Omental fat pad (tissue), 3 donors: ENCODE measurements at regions not wholly inside any gene's neighbourhood (a gene's known extent, or its start where the extent isn't known, plus 50 kb on each side); places are given as distances from the start of the nearest gene placed in this dataset.

Source experiments
- ATAC-seq: fragments of 150-250 bp; one replicate; pipeline ENCODE4 v1.9.1; 2016; ENCODE audit warnings: mild to moderate bottlenecking, moderate library complexity; ENCODE audit not compliant: low FRiP score
- DNase-seq: peaks from one replicate; pipeline ENCODE4 v3.0.0-alpha.2; 2019; ENCODE audit warnings: low spot score
- CTCF ChIP-seq, 3 donors: fragments of 450-650 bp; IDR thresholded peaks; one replicate each; pipeline ENCODE4 v1.5.1; 2016 to 2017; ENCODE audit warnings: antibody characterized with exemption in 3 of 3, mild to moderate bottlenecking in 3 of 3, moderate library complexity in 2 of 3

GRCh38 chr1:163570071-163570470, 248.3 kb downstream of the NUF2 start:
- no peak for TF ChIP-seq CTCF (IDR thresholded peaks at IDR 0.05)
- no peak for DNase-seq
- ATAC-seq, result no peak

- DNase-seq (no peak), ATAC-seq (no peak)
- TF ChIP-seq CTCF (IDR thresholded peaks at IDR 0.05), result no peak
Observed at GRCh38 chr1:163571950-163572349, 250.2 kb downstream of the NUF2 start.

- TF ChIP-seq CTCF (IDR thresholded peaks at IDR 0.05), result no peak
- ATAC-seq (no peak), DNase-seq (no peak)
Observed at GRCh38 chr1:163574119-163574518, 252.4 kb downstream of the NUF2 start.

- no peak for TF ChIP-seq CTCF (IDR thresholded peaks at IDR 0.05)
Observed at GRCh38 chr1:163580926-163581325, 259.2 kb downstream of the NUF2 start.

GRCh38 chr1:163583661-163584181, 262.0 kb downstream of the NUF2 start:
- DNase-seq (no peak), ATAC-seq (no peak)
- no peak for TF ChIP-seq CTCF (IDR thresholded peaks at IDR 0.05)

More at GRCh38 chr1:163580926-163581325, 259.2 kb downstream of the NUF2 start:
- no peak for ATAC-seq
- DNase-seq, result no peak

- no peak for TF ChIP-seq CTCF (IDR thresholded peaks at IDR 0.05)
- ATAC-seq (no peak), DNase-seq (no peak)
Observed at GRCh38 chr1:163585796-163586195, 264.0 kb downstream of the NUF2 start.

- no peak for DNase-seq
- no peak for TF ChIP-seq CTCF (IDR thresholded peaks at IDR 0.05)
- ATAC-seq, result no peak
Observed at GRCh38 chr1:163588796-163589195, 267.0 kb downstream of the NUF2 start.
